ENCODE measurements at regions not wholly inside any gene's neighbourhood (a gene's known extent, or its start where the extent isn't known, plus 50 kb on each side); places are given as distances from the start of the nearest gene placed in this dataset.

- no peak for DNase-seq (ENCODE audit: low spot score)
- no peak for TF ChIP-seq CTCF (IDR thresholded peaks at IDR 0.05; ENCODE audit: extremely low read depth, insufficient read depth, missing control alignments)
- in situ Hi-C loops (cut with MboI; ENCODE audit: low pct_unique_long_range_greater_than_20kb, low sequenced_read_pairs, unreplicated experiment), result no loop called here
These were observed 70.1 kb upstream of the MEF2A start for GRCh38 chr15:99495430-99496301.

DNA sequence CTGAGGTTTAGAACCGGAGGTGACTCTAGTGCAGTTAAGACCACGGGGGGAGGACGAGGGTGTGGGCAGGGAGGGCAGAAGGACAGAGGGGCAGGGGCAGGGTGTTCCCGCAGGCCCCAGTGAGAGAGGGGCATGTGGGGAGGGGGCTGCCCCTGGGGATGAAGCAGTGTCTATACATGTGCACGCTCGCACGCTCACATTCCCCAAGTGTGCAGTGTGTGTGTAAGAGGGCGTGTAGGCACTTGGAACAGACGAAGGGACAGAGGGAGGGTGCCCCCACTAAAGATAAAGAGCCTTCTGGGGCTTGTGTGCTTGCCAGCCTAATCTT lies 69.5 kb upstream of the MEF2A start:
- in situ Hi-C loops (cut with MboI; ENCODE audit: low pct_unique_long_range_greater_than_20kb, low sequenced_read_pairs, unreplicated experiment), result no loop called here
- DNase-seq (ENCODE audit: low spot score), result no peak
- no peak for TF ChIP-seq CTCF (IDR thresholded peaks at IDR 0.05; ENCODE audit: extremely low read depth, insufficient read depth, missing control alignments)

DNA sequence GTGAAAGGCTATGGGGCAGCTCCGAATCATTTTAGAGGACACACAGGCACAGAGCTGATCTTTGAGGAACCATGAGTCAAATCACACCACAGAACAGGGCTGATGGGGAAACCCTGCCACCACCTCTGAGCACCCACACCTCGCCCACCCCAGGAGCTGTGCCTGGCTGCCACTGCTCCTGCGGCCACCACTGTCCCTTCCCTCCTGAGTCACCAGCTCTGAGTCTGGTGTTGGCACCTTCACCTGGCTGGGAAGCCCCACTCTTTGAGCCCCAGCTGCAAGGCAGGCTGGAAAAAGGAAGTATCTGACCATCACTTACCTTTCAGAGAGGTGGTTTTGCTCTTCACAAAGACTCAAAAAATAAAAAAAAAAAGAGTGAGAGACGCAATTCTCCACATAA lies 63.6 kb upstream of the MEF2A start:
- no peak for TF ChIP-seq CTCF (IDR thresholded peaks at IDR 0.05; ENCODE audit: extremely low read depth, insufficient read depth, missing control alignments)
- DNase-seq (ENCODE audit: low spot score), result peak; percentile 84
- in situ Hi-C loops (cut with MboI; ENCODE audit: low pct_unique_long_range_greater_than_20kb, low sequenced_read_pairs, unreplicated experiment), result loop anchor here (10.0 kb wide), 1 partner anchor 203 kb away; no protein-coding TSS in a partner anchor

DNA sequence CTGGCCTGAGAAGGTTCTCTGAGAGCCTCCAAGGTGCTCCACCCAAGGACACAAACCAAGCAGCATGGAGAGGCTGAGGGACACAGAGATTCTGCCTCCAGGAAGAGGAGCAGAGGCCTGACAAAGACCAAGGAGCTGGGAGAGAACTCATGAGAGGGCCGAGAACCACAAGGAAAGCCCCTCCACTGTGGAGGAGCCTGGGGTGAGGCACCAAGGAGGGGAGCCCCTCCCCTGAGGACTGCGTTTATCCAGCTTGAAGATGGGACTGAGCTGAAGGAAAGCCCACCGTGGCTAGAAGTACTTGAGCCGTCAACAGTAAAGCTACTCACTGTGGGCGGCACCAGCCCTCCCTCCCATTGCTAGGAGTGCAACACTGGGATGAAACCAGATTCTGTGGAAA lies 63.1 kb upstream of the MEF2A start:
- in situ Hi-C loops (cut with MboI; ENCODE audit: low pct_unique_long_range_greater_than_20kb, low sequenced_read_pairs, unreplicated experiment), result loop anchor here (10.0 kb wide), 1 partner anchor 202 kb away; no protein-coding TSS in a partner anchor
- DNase-seq (ENCODE audit: low spot score), result no peak
- no peak for TF ChIP-seq CTCF (IDR thresholded peaks at IDR 0.05; ENCODE audit: extremely low read depth, insufficient read depth, missing control alignments)

DNA sequence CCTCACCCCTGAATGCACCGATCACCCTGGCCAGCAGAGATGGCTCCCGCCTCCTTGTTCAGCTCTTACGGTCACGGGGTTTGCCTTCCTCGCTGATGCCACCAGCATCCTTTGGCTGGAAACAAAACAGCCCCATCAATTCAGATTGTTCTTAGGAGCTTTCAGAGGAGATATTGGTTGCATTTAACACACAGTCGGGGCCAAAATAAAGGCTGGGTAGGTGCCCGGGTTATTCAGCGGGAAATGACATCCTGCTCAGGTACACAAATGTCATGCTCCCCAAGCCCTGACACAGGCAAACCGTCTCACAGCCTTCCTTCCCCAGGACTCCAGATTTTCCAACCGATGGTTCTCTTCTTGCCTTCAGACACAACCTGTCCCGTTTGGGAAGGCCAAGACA lies 62.4 kb upstream of the MEF2A start:
- DNase-seq (ENCODE audit: low spot score), result peak; percentile 14
- in situ Hi-C loops (cut with MboI; ENCODE audit: low pct_unique_long_range_greater_than_20kb, low sequenced_read_pairs, unreplicated experiment), result loop anchor here (10.0 kb wide), 1 partner anchor 201 kb away; no protein-coding TSS in a partner anchor
- no peak for TF ChIP-seq CTCF (IDR thresholded peaks at IDR 0.05; ENCODE audit: extremely low read depth, insufficient read depth, missing control alignments)

- peak; percentile 52 for DNase-seq (ENCODE audit: low spot score)
- in situ Hi-C loops (cut with MboI; ENCODE audit: low pct_unique_long_range_greater_than_20kb, low sequenced_read_pairs, unreplicated experiment), result loop anchor here (10.0 kb wide), 1 partner anchor 201 kb away; no protein-coding TSS in a partner anchor
- no peak for TF ChIP-seq CTCF (IDR thresholded peaks at IDR 0.05; ENCODE audit: extremely low read depth, insufficient read depth, missing control alignments)
These were observed 61.5 kb upstream of the MEF2A start for GRCh38 chr15:99504071-99504822.

Measured in GM13977 (cell line).